ENCODE measurements at regions not wholly inside any gene's neighbourhood (a gene's known extent, or its start where the extent isn't known, plus 50 kb on each side); places are given as distances from the start of the nearest gene placed in this dataset.
A peak's percentile ranks its signal among the peaks of the same experiment; 100 is the strongest.

- DNase-seq: peak; percentile 6
Observed at GRCh38 chr18:27899893-27900292, 277.0 kb downstream of the CDH2 start.

GRCh38 chr18:27894746-27895145 lies 282.2 kb downstream of the CDH2 start:
- DNase-seq: no peak

GRCh38 chr18:27887711-27888495 lies 289.0 kb downstream of the CDH2 start:
- DNase-seq: peak; percentile 57

- DNase-seq: peak; percentile 24
Observed at GRCh38 chr18:27887287-27887686, 289.6 kb downstream of the CDH2 start.

GRCh38 chr18:27879540-27879939 lies 297.4 kb downstream of the CDH2 start:
- DNase-seq: no peak

GRCh38 chr18:27871726-27872125 lies 305.2 kb downstream of the CDH2 start:
- no peak for DNase-seq

GRCh38 chr18:27869735-27870134 lies 307.2 kb downstream of the CDH2 start:
- no peak for DNase-seq

- DNase-seq: no peak
Observed at GRCh38 chr18:27865431-27865830, 311.5 kb downstream of the CDH2 start.

GRCh38 chr18:27863780-27864430 lies 313.0 kb downstream of the CDH2 start:
- no peak for DNase-seq

- DNase-seq: no peak
Observed at GRCh38 chr18:27862041-27862682, 314.8 kb downstream of the CDH2 start.

GRCh38 chr18:27861539-27861938 lies 315.4 kb downstream of the CDH2 start:
- no peak for DNase-seq

GRCh38 chr18:27860701-27861107 lies 316.2 kb downstream of the CDH2 start:
- peak; percentile 13 for DNase-seq

- DNase-seq: no peak
Observed at GRCh38 chr18:27860011-27860410, 316.9 kb downstream of the CDH2 start.

GRCh38 chr18:27856820-27857219 lies 320.1 kb downstream of the CDH2 start:
- no peak for DNase-seq

- no peak for DNase-seq
Observed at GRCh38 chr18:27855486-27855885, 321.4 kb downstream of the CDH2 start.

GRCh38 chr18:27854631-27855030 lies 322.3 kb downstream of the CDH2 start:
- no peak for DNase-seq

GRCh38 chr18:27848336-27848735 lies 328.6 kb downstream of the CDH2 start:
- DNase-seq: no peak

- no peak for DNase-seq
Observed at GRCh38 chr18:27847412-27847811, 329.5 kb downstream of the CDH2 start.

- peak; percentile 21 for DNase-seq
Observed at GRCh38 chr18:27845897-27846296, 331.0 kb downstream of the CDH2 start.

- peak; percentile 82 for DNase-seq
Observed at GRCh38 chr18:27843783-27844777, 332.9 kb downstream of the CDH2 start.

- peak; percentile 84 for DNase-seq
Observed at GRCh38 chr18:27839141-27839540, 337.8 kb downstream of the CDH2 start.

GRCh38 chr18:27838225-27838624 lies 338.7 kb downstream of the CDH2 start:
- no peak for DNase-seq
